ENCODE measurements at regions not wholly inside any gene's neighbourhood (a gene's known extent, or its start where the extent isn't known, plus 50 kb on each side); places are given as distances from the start of the nearest gene placed in this dataset.

- DNase-seq = no peak
- H3K9me3 ChIP-seq (ENCODE audit: severe bottlenecking) = no peaks in the 10 kb centered on the region
- H3K27ac ChIP-seq = no peak overlapping the region
- H3K27me3 ChIP-seq (ENCODE audit: insufficient read depth, low read depth, severe bottlenecking) = peaks cover 98% of the 10 kb centered on the region
- no peak for TF ChIP-seq CTCF (IDR thresholded peaks at IDR 0.05; ENCODE audit: low read depth, low read length)
- H3K4me3 ChIP-seq (ENCODE audit: low read depth, low read length) = no peak overlapping the region
- no peaks in the 10 kb centered on the region for H3K36me3 ChIP-seq
Measured at GRCh38 chr1:157236072-157236471, 97.9 kb upstream of the ETV3 start.

- H3K9me3 ChIP-seq (ENCODE audit: severe bottlenecking) = no peaks in the 10 kb centered on the region
- H3K36me3 ChIP-seq = no peaks in the 10 kb centered on the region
- H3K4me3 ChIP-seq (ENCODE audit: low read depth, low read length) = no peak overlapping the region
- no peak for TF ChIP-seq CTCF (IDR thresholded peaks at IDR 0.05; ENCODE audit: low read depth, low read length)
- peaks cover 98% of the 10 kb centered on the region for H3K27me3 ChIP-seq (ENCODE audit: insufficient read depth, low read depth, severe bottlenecking)
- H3K27ac ChIP-seq = no peak overlapping the region
- no peak for DNase-seq
Measured at GRCh38 chr1:157235307-157235706, 97.1 kb upstream of the ETV3 start.

- TF ChIP-seq CTCF (IDR thresholded peaks at IDR 0.05; ENCODE audit: low read depth, low read length) = no peak
Measured at GRCh38 chr1:157234705-157235273, 96.6 kb upstream of the ETV3 start.

GRCh38 chr1:157233131-157233530, 94.9 kb upstream of the ETV3 start:
- Histone ChIP-seq H3K27me3 (ENCODE audit: insufficient read depth, low read depth, severe bottlenecking) (peaks cover 99% of the 10 kb centered on the region), H3K9me3 (ENCODE audit: severe bottlenecking) (no peaks in the 10 kb centered on the region), H3K36me3 (no peaks in the 10 kb centered on the region), H3K27ac (no peak overlapping the region), H3K4me3 (ENCODE audit: low read depth, low read length) (no peak overlapping the region)
- TF ChIP-seq CTCF (IDR thresholded peaks at IDR 0.05; ENCODE audit: low read depth, low read length) = no peak
- DNase-seq = no peak

More at GRCh38 chr1:157234705-157235273, 96.6 kb upstream of the ETV3 start:
- no peak overlapping the region for H3K27ac ChIP-seq
- H3K27me3 ChIP-seq (ENCODE audit: insufficient read depth, low read depth, severe bottlenecking) = peaks cover 99% of the 10 kb centered on the region
- H3K4me3 ChIP-seq (ENCODE audit: low read depth, low read length) = no peak overlapping the region
- no peak for DNase-seq
- no peaks in the 10 kb centered on the region for H3K9me3 ChIP-seq (ENCODE audit: severe bottlenecking)
- no peaks in the 10 kb centered on the region for H3K36me3 ChIP-seq

GRCh38 chr1:157231846-157232525, 93.8 kb upstream of the ETV3 start:
- H3K4me3 ChIP-seq (ENCODE audit: low read depth, low read length) = no peak overlapping the region
- H3K36me3 ChIP-seq = no peaks in the 10 kb centered on the region
- TF ChIP-seq CTCF (IDR thresholded peaks at IDR 0.05; ENCODE audit: low read depth, low read length) = no peak
- no peak for DNase-seq
- no peaks in the 10 kb centered on the region for H3K9me3 ChIP-seq (ENCODE audit: severe bottlenecking)
- H3K27ac ChIP-seq = no peak overlapping the region
- H3K27me3 ChIP-seq (ENCODE audit: insufficient read depth, low read depth, severe bottlenecking) = peaks cover 99% of the 10 kb centered on the region

- H3K27ac ChIP-seq = no peak overlapping the region
- H3K4me3 ChIP-seq (ENCODE audit: low read depth, low read length) = no peak overlapping the region
- no peak for TF ChIP-seq CTCF (IDR thresholded peaks at IDR 0.05; ENCODE audit: low read depth, low read length)
- no peaks in the 10 kb centered on the region for H3K36me3 ChIP-seq
- peaks cover under 1% of the 10 kb centered on the region for H3K9me3 ChIP-seq (ENCODE audit: severe bottlenecking)
- no peak for DNase-seq
- peaks cover 99% of the 10 kb centered on the region for H3K27me3 ChIP-seq (ENCODE audit: insufficient read depth, low read depth, severe bottlenecking)
Measured at GRCh38 chr1:157230500-157230899, 92.3 kb upstream of the ETV3 start.

Data from WERI-Rb-1 (cell line).